ENCODE measurements at regions not wholly inside any gene's neighbourhood (a gene's known extent, or its start where the extent isn't known, plus 50 kb on each side); places are given as distances from the start of the nearest gene placed in this dataset.

GRCh38 chr1:221328371-221328770 is 413.5 kb downstream of the DUSP10 start:
- no peak overlapping the region for H3K27ac ChIP-seq
- peaks cover 0 to 18% of the 10 kb centered on the region in 2 donors for H3K9me3 ChIP-seq
- peaks cover 0 to under 1% of the 10 kb centered on the region in 2 donors for H3K4me1 ChIP-seq
- no peak overlapping the region for H3K4me3 ChIP-seq
- H3K27me3 ChIP-seq, result no peaks in the 10 kb centered on the region
- DNase-seq (ENCODE audit: low spot score), result no peak
- TF ChIP-seq CTCF (IDR thresholded peaks at IDR 0.05), result no peak
- no peaks in the 10 kb centered on the region for H3K36me3 ChIP-seq

GRCh38 chr1:221331273-221332183 is 410.4 kb downstream of the DUSP10 start:
- Histone ChIP-seq H3K27ac (no peak overlapping the region), H3K4me3 (no peak overlapping the region), H3K27me3 (no peaks in the 10 kb centered on the region), H3K36me3 (no peaks in the 10 kb centered on the region), H3K4me1 (peaks cover 0 to 30% of the 10 kb centered on the region in 2 donors), H3K9me3 (peaks cover 0 to 18% of the 10 kb centered on the region in 2 donors)
- DNase-seq (ENCODE audit: low spot score), result no peak
- no peak for TF ChIP-seq CTCF (IDR thresholded peaks at IDR 0.05)

- peak overlapping the region in 1 of 2 donors; percentile 18 for H3K27ac ChIP-seq
- no peak overlapping the region for H3K4me3 ChIP-seq
- TF ChIP-seq CTCF (IDR thresholded peaks at IDR 0.05), result no peak
Observed at GRCh38 chr1:221334062-221334461, 407.8 kb downstream of the DUSP10 start.

GRCh38 chr1:221335161-221336101 is 406.5 kb downstream of the DUSP10 start:
- Histone ChIP-seq H3K4me1 (peaks cover 0 to 30% of the 10 kb centered on the region in 2 donors), H3K27me3 (no peaks in the 10 kb centered on the region), H3K4me3 (no peak overlapping the region), H3K36me3 (no peaks in the 10 kb centered on the region), H3K27ac (peak overlapping the region; percentile 22 to 59), H3K9me3 (peaks cover 0 to 18% of the 10 kb centered on the region in 2 donors)
- no peak for TF ChIP-seq CTCF (IDR thresholded peaks at IDR 0.05)
- peak; percentile 60 for DNase-seq (ENCODE audit: low spot score)

More at GRCh38 chr1:221334062-221334461, 407.8 kb downstream of the DUSP10 start:
- Histone ChIP-seq H3K27me3 (no peaks in the 10 kb centered on the region), H3K9me3 (peaks cover 0 to 18% of the 10 kb centered on the region in 2 donors), H3K36me3 (no peaks in the 10 kb centered on the region), H3K4me1 (peaks cover 0 to 30% of the 10 kb centered on the region in 2 donors)
- DNase-seq (ENCODE audit: low spot score), result no peak

GRCh38 chr1:221336126-221336525 is 405.8 kb downstream of the DUSP10 start:
- peak overlapping the region; percentile 22 to 59 for H3K27ac ChIP-seq
- H3K27me3 ChIP-seq, result no peaks in the 10 kb centered on the region
- no peak for DNase-seq (ENCODE audit: low spot score)
- no peak for TF ChIP-seq CTCF (IDR thresholded peaks at IDR 0.05)
- H3K9me3 ChIP-seq, result peaks cover 0 to 14% of the 10 kb centered on the region in 2 donors
- peaks cover 0 to 30% of the 10 kb centered on the region in 2 donors for H3K4me1 ChIP-seq
- H3K4me3 ChIP-seq, result no peak overlapping the region
- H3K36me3 ChIP-seq, result no peaks in the 10 kb centered on the region
